ENCODE measurements at regions not wholly inside any gene's neighbourhood (a gene's known extent, or its start where the extent isn't known, plus 50 kb on each side); places are given as distances from the start of the nearest gene placed in this dataset.

GRCh38 chr6:112863753-112864152 is 516.6 kb downstream of the RFPL4B start:
- no peaks in the 10 kb centered on the region for H3K79me2 ChIP-seq (ENCODE audit: insufficient read depth, low read length)
- no peaks in the 10 kb centered on the region for H3K36me3 ChIP-seq (ENCODE audit: control insufficient read depth in 1 of 2, insufficient read depth in 2 of 2, low read length in 2 of 2)
- RAD21 ChIA-PET (ENCODE audit: low non-redundant PET in 1 of 2, low total read pairs in 2 of 2, uncharacterized antibody in 2 of 2, unreplicated experiment in 2 of 2) = no interaction called here
- 0 out of 2 replicates have a peak, but pooled peaks cover 3% of the 10 kb centered on the region for H3K9me2 ChIP-seq (ENCODE audit: insufficient read depth)
- no peaks in the 10 kb centered on the region for H4K20me1 ChIP-seq (ENCODE audit: insufficient read depth)
- no peaks in the 10 kb centered on the region for H3K27me3 ChIP-seq (ENCODE audit: insufficient read depth, low read length)
- H3K27ac ChIP-seq (ENCODE audit: low read depth, low read length) = no peak overlapping the region
- H3K4me1 ChIP-seq (ENCODE audit: control insufficient read depth in 1 of 2, insufficient read depth in 2 of 2, low read length in 2 of 2) = no peaks in the 10 kb centered on the region
- intact Hi-C loops (cut with micrococcal nuclease) = no loop called here
- H3K4me3 ChIP-seq (replicated peaks in 1 of 2; ENCODE audit: low read depth in 1 of 2, low read length in 2 of 2) = no peak overlapping the region
- no peak overlapping the region for H2AFZ ChIP-seq (ENCODE audit: low read depth, low read length, poor library complexity, severe bottlenecking)
- no peak overlapping the region for H3K9ac ChIP-seq (ENCODE audit: low read length)
- no peak for ATAC-seq
- H3K9me3 ChIP-seq (ENCODE audit: control insufficient read depth in 1 of 2, insufficient read depth in 1 of 2, low read depth in 1 of 2, low read length in 2 of 2) = no peaks in the 10 kb centered on the region
- CTCF ChIA-PET = no interaction called here
- DNase-seq (ENCODE audit: low read depth, low spot score) = no peak
- POLR2A ChIA-PET = no interaction called here
- TF ChIP-seq CBX3 (IDR thresholded peaks at IDR 0.05; ENCODE audit: low read depth) = no peak
- no peak for TF ChIP-seq EGR1 (IDR thresholded peaks at IDR 0.05; ENCODE audit: low read depth)
- TF ChIP-seq REST (IDR thresholded peaks at IDR 0.05; ENCODE audit: low read depth) = no peak
- no peak for TF ChIP-seq POLR2AphosphoS5 (IDR thresholded peaks at IDR 0.05; ENCODE audit: low read depth, low read length)
- no peak for TF ChIP-seq ELF1 (IDR thresholded peaks at IDR 0.05; ENCODE audit: borderline replicate concordance, low read depth)
- no peak for TF ChIP-seq TCF7L2 (IDR thresholded peaks at IDR 0.05; ENCODE audit: borderline replicate concordance, extremely low read depth, insufficient read depth, insufficient read length)
- TF ChIP-seq SIN3A (IDR thresholded peaks at IDR 0.05; ENCODE audit: low read depth) = no peak
- no peak for TF ChIP-seq ZNF274 (IDR thresholded peaks at IDR 0.05; ENCODE audit: low read depth, low read length)
- no peak for TF ChIP-seq RAD21 (IDR thresholded peaks at IDR 0.05; ENCODE audit: low read depth)
- no peak for TF ChIP-seq CEBPB (IDR thresholded peaks at IDR 0.05; ENCODE audit: low read depth)
- no peak for TF ChIP-seq ATF3 (IDR thresholded peaks at IDR 0.05)
- no peak for TF ChIP-seq YY1 (IDR thresholded peaks at IDR 0.05; ENCODE audit: extremely low read depth, insufficient replicate concordance, low read depth, low read length)
- TF ChIP-seq SRF (IDR thresholded peaks at IDR 0.05; ENCODE audit: low read depth) = no peak
- TF ChIP-seq ZBTB33 (IDR thresholded peaks at IDR 0.05; ENCODE audit: extremely low read depth, insufficient replicate concordance, low read length) = no peak
- TF ChIP-seq FOSL1 (IDR thresholded peaks at IDR 0.05; ENCODE audit: low read depth) = no peak
- no peak for TF ChIP-seq EZH2phosphoT487 (IDR thresholded peaks at IDR 0.05; ENCODE audit: borderline replicate concordance)
- H3K4me2 ChIP-seq (ENCODE audit: low read length) = no peak overlapping the region
- BruUV-seq (replicated peaks) = no TSS peak
